B cell (primary cell): ENCODE measurements at regions not wholly inside any gene's neighbourhood (a gene's known extent, or its start where the extent isn't known, plus 50 kb on each side); places are given as distances from the start of the nearest gene placed in this dataset.

Source experiments
- ATAC-seq: fragments of 200-7000 bp; cut with Tn5 transposase; one replicate; pipeline ENCODE4 v1.10.0; 2021; ENCODE audit warnings: low read depth, mild to moderate bottlenecking, moderate number of reproducible peaks, moderate library complexity
- CTCF ChIA-PET: fragments of 350-600 bp; sonication (Branson Sonifier 250); formaldehyde crosslinking; loops from one replicate; lab custom pipeline; 2021; ENCODE audit warnings: antibody characterized with exemption, inconsistent platforms; lab: Charles Lee
- POLR2A ChIA-PET: fragments of 350-600 bp; sonication (Branson Sonifier 250); formaldehyde crosslinking; loops from one replicate; lab custom pipeline; 2021; ENCODE audit warnings: antibody characterized with exemption; lab: Charles Lee
- DNase-seq: peaks from one replicate; pipeline ENCODE4 v3.0.0; 2013
- H2AFZ ChIP-seq: 2 replicates; pipeline ENCODE4 v1.6.1; 2012; ENCODE audit warnings: mild to moderate bottlenecking, low read depth, low read length; ENCODE audit not compliant: insufficient read depth, poor library complexity, severe bottlenecking
- H3K27ac ChIP-seq, 2 donors: 1 replicate in 1 of 2; 2 replicates in 1 of 2; pipeline ENCODE4 v1.5.1; 2012 to 2013; ENCODE audit warnings: low read length in 2 of 2, mild to moderate bottlenecking in 2 of 2, moderate library complexity in 1 of 2
- H3K27me3 ChIP-seq, 4 experiments: fragments of 200-600 bp in 1 of 4; sonication (generic) in 1 of 4; replicated peaks in 1 of 4; 1 replicate in 2 of 4; 2 replicates in 2 of 4; pipeline versions ENCODE4 v1.6.1 to v1.7.0; 2013 to 2016; ENCODE audit warnings: low read length in 3 of 4, mild to moderate bottlenecking in 2 of 4, mixed read lengths in 1 of 4, moderate library complexity in 1 of 4; ENCODE audit not compliant: insufficient read depth in 4 of 4, control insufficient read depth in 3 of 4; ENCODE audit errors: control extremely low read depth in 1 of 4
- H3K36me3 ChIP-seq, 2 experiments: replicated peaks in 1 of 2; 1 replicate in 1 of 2; 2 replicates in 1 of 2; pipeline versions ENCODE4 v1.6.1 to v1.7.1; 2013; ENCODE audit warnings: low read length in 1 of 2; ENCODE audit not compliant: insufficient read depth in 2 of 2, control insufficient read depth in 1 of 2; ENCODE audit errors: control extremely low read depth in 1 of 2, extremely low read depth in 1 of 2
- H3K4me1 ChIP-seq, 2 donors: fragments of 200-600 bp in 1 of 2; sonication (generic) in 1 of 2; 1 replicate in 1 of 2; 2 replicates in 1 of 2; pipeline versions ENCODE4 v1.5.1 to v1.6.1; 2013 to 2017; ENCODE audit warnings: low read length in 2 of 2; ENCODE audit not compliant: control insufficient read depth in 2 of 2, insufficient read depth in 2 of 2
- H3K4me2 ChIP-seq: replicated peaks from 2 replicates; pipeline ENCODE3; 2012; ENCODE audit warnings: mild to moderate bottlenecking, low read depth, low read length; ENCODE audit not compliant: poor library complexity, severe bottlenecking
- H3K4me3 ChIP-seq, 5 experiments: fragments of 200-600 bp in 1 of 5; sonication (generic) in 1 of 5; 1 replicate in 3 of 5; 2 replicates in 2 of 5; pipeline versions ENCODE4 v1.5.1 to v1.7.0; 2011 to 2016; ENCODE audit warnings: low read length in 4 of 5, mild to moderate bottlenecking in 4 of 5, low read depth in 2 of 5, control low read depth in 1 of 5, moderate library complexity in 1 of 5; ENCODE audit not compliant: insufficient read depth in 1 of 5; ENCODE audit errors: control extremely low read depth in 1 of 5, extremely low read depth in 1 of 5
- H3K79me2 ChIP-seq: fragments of 200-600 bp; sonication (generic); one replicate; pipeline ENCODE4 v1.6.0; 2016; ENCODE audit warnings: low read length; ENCODE audit not compliant: control insufficient read depth, insufficient read depth
- H3K9ac ChIP-seq: fragments of 200-600 bp; sonication (generic); 2 replicates; pipeline ENCODE4 v1.6.1; 2017; ENCODE audit warnings: mild to moderate bottlenecking, low read length, moderate library complexity
- H3K9me3 ChIP-seq, 3 donors: one replicate each; pipeline versions ENCODE4 v1.6.1 to v1.7.1; 2013; ENCODE audit warnings: low read length in 2 of 3; ENCODE audit not compliant: control insufficient read depth in 2 of 3, insufficient read depth in 1 of 3; ENCODE audit errors: control extremely low read depth in 1 of 3
- H4K20me1 ChIP-seq: 2 replicates; pipeline ENCODE4 v1.6.0; 2012; ENCODE audit warnings: mild to moderate bottlenecking, low read length; ENCODE audit not compliant: insufficient read depth, control insufficient read depth, poor library complexity, severe bottlenecking
- H3K27ac Mint-ChIP-seq: one replicate; pipeline ENCODE4 v1.8.0; 2021; ENCODE audit warnings: mixed read lengths
- H3K27me3 Mint-ChIP-seq: one replicate; pipeline ENCODE4 v1.8.0; 2021; ENCODE audit warnings: mixed read lengths
- H3K4me1 Mint-ChIP-seq: one replicate; pipeline ENCODE4 v1.8.0; 2021; ENCODE audit warnings: mixed read lengths
- H3K4me3 Mint-ChIP-seq: one replicate; pipeline ENCODE4 v1.8.0; 2021; ENCODE audit warnings: mixed read lengths
- H3K9me3 Mint-ChIP-seq: one replicate; pipeline ENCODE4 v1.8.0; 2022; ENCODE audit warnings: mixed read lengths; ENCODE audit not compliant: insufficient read depth
- EZH2 ChIP-seq: IDR thresholded peaks from 2 replicates; pipeline ENCODE4 v1.6.1; 2012; ENCODE audit warnings: borderline replicate concordance, low read depth, mild to moderate bottlenecking, moderate library complexity, low read length; ENCODE audit not compliant: insufficient read depth, poor library complexity, severe bottlenecking
- WGBS: methylation state at CpG from one replicate; pipeline ENCODE4 v1.1.5; 2013; ENCODE audit warnings: missing lambda C conversion rate; ENCODE audit not compliant: insufficient coverage; 5-methylcytosine and 5-hydroxymethylcytosine counted together
- intact Hi-C: fragments of 100-400 bp; cut with micrococcal nuclease; formaldehyde crosslinking; loops from one replicate; pipeline ENCODE4 v1.10.0; 2022
- TF ChIP-seq, protein P1 (sequence below): fragments of 200-600 bp; IDR thresholded peaks from one replicate; pipeline ENCODE4 v1.8.0; 2022; ENCODE audit warnings: antibody characterized with exemption, mild to moderate bottlenecking

DNA sequence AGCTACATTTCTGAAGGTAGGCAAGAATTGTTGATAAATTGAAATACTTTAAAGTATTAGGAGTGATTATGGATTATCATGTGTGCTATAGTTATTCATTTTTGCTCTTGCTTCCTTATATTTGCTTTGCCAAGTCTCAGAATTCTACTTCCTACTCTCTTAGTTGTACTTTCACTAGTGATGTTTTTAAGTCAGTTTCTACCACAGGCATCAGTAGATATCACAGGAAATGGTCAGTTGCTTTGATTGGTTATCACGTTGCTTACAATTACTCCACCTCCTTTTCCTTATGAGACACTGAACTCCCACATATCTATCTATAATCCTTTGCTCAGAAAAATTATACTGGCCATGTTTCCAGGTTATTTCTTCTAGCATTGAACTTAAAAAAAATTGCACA is 472.8 kb downstream of the DMRTA1 start:
- ChIA-PET POLR2A (no interaction called here), CTCF (no interaction called here)
- TF ChIP-seq EZH2: no peak
- TF ChIP-seq, protein P1, sequence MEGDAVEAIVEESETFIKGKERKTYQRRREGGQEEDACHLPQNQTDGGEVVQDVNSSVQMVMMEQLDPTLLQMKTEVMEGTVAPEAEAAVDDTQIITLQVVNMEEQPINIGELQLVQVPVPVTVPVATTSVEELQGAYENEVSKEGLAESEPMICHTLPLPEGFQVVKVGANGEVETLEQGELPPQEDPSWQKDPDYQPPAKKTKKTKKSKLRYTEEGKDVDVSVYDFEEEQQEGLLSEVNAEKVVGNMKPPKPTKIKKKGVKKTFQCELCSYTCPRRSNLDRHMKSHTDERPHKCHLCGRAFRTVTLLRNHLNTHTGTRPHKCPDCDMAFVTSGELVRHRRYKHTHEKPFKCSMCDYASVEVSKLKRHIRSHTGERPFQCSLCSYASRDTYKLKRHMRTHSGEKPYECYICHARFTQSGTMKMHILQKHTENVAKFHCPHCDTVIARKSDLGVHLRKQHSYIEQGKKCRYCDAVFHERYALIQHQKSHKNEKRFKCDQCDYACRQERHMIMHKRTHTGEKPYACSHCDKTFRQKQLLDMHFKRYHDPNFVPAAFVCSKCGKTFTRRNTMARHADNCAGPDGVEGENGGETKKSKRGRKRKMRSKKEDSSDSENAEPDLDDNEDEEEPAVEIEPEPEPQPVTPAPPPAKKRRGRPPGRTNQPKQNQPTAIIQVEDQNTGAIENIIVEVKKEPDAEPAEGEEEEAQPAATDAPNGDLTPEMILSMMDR: no peak
- H3K79me2 ChIP-seq: no peaks in the 10 kb centered on the region
- no peaks in the 10 kb centered on the region for H3K4me1 ChIP-seq
- H3K27ac ChIP-seq: no peak overlapping the region
- H3K9ac ChIP-seq: no peak overlapping the region
- no peak overlapping the region for H2AFZ ChIP-seq
- ATAC-seq (no peak), DNase-seq (no peak)
- no peak overlapping the region for H3K4me2 ChIP-seq
- no peak overlapping the region for H3K4me3 ChIP-seq
- Mint-ChIP-seq H3K4me1 (no peaks in the 10 kb centered on the region), H3K27ac (no peak overlapping the region), H3K4me3 (no peak overlapping the region), H3K27me3 (no peaks in the 10 kb centered on the region), H3K9me3 (no peaks in the 10 kb centered on the region)
- no peaks in the 10 kb centered on the region for H4K20me1 ChIP-seq
- no peaks in the 10 kb centered on the region for H3K36me3 ChIP-seq
- WGBS: no CpG with 5 or more reads among the region's 1 CpG
- no peaks in the 10 kb centered on the region for H3K27me3 ChIP-seq
- intact Hi-C loops: no loop called here
- no peaks in the 10 kb centered on the region for H3K9me3 ChIP-seq

DNA sequence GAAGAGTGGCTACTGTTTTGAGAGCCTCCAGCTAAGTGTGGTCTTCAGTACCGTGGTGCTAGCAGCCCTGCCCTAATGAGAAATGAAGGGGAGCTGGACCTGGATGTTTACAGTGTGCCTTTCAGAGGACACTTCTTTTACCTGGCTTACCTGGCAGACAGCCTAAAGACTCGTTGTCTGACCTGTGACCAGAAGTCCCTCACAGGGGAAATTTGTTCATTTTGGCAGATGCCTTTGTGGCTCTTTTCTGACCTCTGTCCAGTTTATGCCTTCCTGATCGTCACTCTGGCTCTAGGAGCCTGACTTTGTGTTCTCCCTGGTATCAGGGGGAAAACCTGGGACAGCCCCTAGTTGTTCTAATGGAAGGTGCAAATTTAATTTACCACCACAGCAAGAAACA is 475.1 kb downstream of the DMRTA1 start:
- Histone ChIP-seq H3K9ac (no peak overlapping the region), H3K27me3 (no peaks in the 10 kb centered on the region), H3K4me3 (no peak overlapping the region), H3K36me3 (no peaks in the 10 kb centered on the region), H2AFZ (no peak overlapping the region), H3K9me3 (no peaks in the 10 kb centered on the region), H3K27ac (no peak overlapping the region), H3K4me1 (no peaks in the 10 kb centered on the region), H4K20me1 (no peaks in the 10 kb centered on the region), H3K4me2 (no peak overlapping the region), H3K79me2 (no peaks in the 10 kb centered on the region)
- no peaks in the 10 kb centered on the region for H3K27me3 Mint-ChIP-seq
- no peak overlapping the region for H3K27ac Mint-ChIP-seq
- no peaks in the 10 kb centered on the region for H3K9me3 Mint-ChIP-seq
- intact Hi-C loops: no loop called here
- TF ChIP-seq, protein P1: no peak
- no peak for TF ChIP-seq EZH2
- ChIA-PET CTCF (no interaction called here), POLR2A (no interaction called here)
- H3K4me3 Mint-ChIP-seq: no peak overlapping the region
- ATAC-seq: no peak
- H3K4me1 Mint-ChIP-seq: no peaks in the 10 kb centered on the region
- 61% methylated on average over 2 of the region's 3 CpGs for WGBS
- DNase-seq: no peak
